ENCODE measurements at regions not wholly inside any gene's neighbourhood (a gene's known extent, or its start where the extent isn't known, plus 50 kb on each side); places are given as distances from the start of the nearest gene placed in this dataset.

DNA sequence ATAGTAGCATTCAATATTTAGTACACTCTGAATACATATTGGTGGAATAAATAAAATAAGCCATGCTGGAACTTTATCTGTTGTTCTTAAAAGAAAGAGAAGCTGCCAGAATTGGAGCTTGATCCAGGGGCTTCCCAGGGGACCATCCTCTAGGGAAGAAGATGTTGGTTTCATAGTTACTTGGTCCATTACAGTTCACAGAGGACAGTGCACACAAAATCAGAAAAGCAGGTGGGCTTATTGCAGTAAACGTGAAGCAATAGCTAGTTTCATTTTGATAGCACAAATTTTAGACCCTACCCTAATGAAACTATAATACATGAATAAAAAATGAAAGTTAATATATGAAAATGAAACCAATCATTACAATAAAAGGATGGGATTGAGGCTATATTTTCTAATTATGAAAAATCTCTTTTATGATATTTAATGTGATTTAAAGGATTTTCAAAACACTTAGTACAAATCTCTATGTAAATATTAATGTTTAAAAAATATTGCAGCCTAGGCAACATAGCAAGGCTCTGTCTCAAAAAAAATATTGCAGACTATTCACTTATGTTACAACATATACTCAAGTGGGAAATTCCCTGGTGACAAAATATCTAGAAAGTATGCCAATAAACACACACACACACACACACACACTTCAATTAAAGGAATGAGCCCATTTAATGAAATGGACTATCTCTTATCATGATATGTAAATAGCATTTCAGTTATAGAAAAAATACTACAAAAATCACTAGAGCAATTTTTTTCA, 227.0 kb upstream of the MARCKS start:
- no peak overlapping the region for H3K27ac ChIP-seq (ENCODE audit: low read depth, low read length)
- 48 to 73% (median 50%) methylated on average over 1 of the region's 1 CpG for WGBS, 3 donors

DNA sequence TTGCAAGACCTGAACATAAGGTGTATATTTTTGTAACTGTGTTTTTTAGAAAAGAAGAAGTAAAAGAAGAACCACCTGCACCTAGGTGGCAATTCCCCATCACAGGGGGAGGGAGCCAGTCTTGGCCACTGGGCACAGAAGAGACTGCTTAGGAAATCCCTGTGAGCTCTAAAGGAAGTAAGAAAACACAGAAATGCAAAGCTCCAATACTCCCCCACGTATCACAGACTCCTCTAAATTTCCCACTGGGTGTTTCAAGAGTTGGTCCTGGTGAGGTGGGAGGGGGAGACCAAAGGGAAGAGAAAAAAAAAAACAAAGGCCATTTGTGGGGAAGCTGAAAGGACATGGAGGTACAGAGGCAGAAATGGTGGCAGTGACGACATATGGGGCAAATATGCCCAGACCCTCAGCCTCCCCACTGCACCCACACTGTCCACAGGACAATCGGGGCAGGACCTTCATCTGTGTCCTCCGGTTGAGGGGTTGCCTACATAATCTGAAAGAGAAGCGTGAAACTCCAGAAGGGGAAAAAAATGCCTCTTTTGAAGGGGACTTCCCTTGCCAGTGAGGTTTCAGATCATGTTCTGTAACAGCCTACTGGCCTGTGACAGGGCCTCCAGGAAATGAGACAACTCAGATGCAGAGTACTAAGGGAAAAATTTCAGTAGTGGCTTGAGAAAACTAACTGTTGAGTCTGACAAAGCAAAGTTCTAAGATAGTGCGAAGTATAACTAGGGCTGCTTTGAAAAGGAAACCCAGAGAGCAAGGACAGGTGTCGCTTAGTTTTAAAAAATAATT, 226.2 kb upstream of the MARCKS start:
- no peak overlapping the region for H3K27ac ChIP-seq (ENCODE audit: low read depth, low read length)
- 46 to 79% (median 57%) methylated on average over 7 of the region's 7 CpGs for WGBS, 3 donors

GRCh38 chr6:113631666-113632065, 225.5 kb upstream of the MARCKS start:
- 61 to 79% (median 71%) methylated on average over 3 of the region's 3 CpGs for WGBS, 3 donors

GRCh38 chr6:113632220-113632864, 224.8 kb upstream of the MARCKS start:
- 11 to 24% (median 17%) methylated on average over 8 of the region's 8 CpGs for WGBS, 3 donors
- no peak overlapping the region for H3K27ac ChIP-seq (ENCODE audit: low read depth, low read length)

More at GRCh38 chr6:113631666-113632065, 225.5 kb upstream of the MARCKS start:
- H3K27ac ChIP-seq (ENCODE audit: low read depth, low read length): no peak overlapping the region

DNA sequence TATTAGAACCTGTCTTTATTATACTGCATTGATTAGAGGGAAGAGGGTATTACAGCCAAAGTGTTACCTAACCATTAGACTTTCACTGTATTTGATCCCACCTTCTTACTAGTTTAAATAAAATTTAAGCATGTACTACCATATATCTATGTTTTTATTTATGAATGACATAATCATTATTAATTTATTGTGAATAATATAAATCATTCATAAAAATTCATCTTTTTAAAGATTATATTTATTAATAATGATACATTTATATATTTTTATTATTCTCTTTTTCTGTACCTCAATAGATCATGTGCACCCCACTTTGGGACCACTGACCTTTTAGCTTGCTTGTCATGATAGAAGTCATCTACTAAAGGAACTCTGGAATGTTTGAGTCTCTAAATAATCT, 223.5 kb upstream of the MARCKS start:
- no peak overlapping the region for H3K27ac ChIP-seq (ENCODE audit: low read depth, low read length)

GRCh38 chr6:113634352-113635163, 222.6 kb upstream of the MARCKS start:
- WGBS, 3 donors: 51 to 70% (median 57%) methylated on average over 4 of the region's 4 CpGs
- no peak overlapping the region for H3K27ac ChIP-seq (ENCODE audit: low read depth, low read length)

DNA sequence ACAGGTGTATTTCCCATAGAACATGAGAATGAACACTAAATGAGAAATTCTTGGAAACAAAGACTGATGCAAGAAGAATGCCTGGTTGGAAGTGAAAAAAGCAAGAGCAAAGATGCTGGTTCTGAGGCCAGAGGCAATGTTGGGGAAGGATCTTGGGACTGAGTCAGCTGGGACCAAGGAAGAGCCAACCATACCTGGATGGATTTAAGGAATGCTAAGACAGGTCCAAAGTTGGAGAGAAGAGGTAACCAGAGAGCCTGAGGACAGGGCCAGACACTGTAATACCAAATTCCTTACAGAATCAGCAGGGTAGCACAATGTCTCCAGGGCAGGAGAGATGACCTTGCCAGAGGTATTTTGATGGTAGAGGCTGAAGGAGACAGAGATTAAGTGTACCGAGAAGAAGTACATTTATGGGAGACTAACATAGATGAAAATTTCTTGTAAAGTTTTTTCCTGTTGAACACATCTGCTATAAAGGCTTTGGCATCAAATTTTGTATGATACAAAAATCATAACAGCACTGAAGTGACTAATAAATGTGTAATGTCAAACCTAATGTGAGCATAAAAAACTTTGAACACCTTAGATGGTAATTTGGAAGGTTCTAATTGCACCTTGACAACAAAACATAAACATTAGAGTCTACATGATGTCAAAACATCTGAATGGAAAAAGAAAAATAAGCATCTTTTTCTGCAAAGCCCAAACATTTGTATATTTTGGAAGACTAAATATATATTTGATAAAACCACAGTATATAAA, 221.7 kb upstream of the MARCKS start:
- 67 to 93% (median 81%) methylated on average over 1 of the region's 1 CpG for WGBS, 3 donors
- no peak overlapping the region for H3K27ac ChIP-seq (ENCODE audit: low read depth, low read length)

- 22 to 94% (median 89%) methylated on average over 1 of the region's 1 CpG for WGBS, 3 donors
- no peak overlapping the region for H3K27ac ChIP-seq (ENCODE audit: low read depth, low read length)
Measured at GRCh38 chr6:113636357-113636824, 220.8 kb upstream of the MARCKS start.

DNA sequence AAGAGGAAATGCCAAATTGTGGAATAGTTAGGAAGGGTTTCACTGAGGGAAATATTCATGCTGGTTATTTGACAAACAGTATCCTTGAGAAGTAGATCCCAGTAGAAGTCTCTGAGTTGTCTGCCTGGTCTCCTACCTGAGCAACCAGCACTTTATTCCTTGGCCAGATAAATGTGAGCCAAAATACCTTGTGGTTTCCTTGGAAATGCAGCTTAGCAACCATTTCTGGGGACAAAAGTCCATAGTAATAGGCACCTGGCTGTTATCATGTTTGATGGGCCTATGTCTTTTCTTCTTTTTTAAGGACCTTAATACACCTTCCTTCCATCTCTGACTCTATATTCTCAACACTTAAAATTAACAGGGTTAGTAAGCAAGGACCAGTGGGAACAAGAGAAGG, 217.1 kb upstream of the MARCKS start:
- no peak overlapping the region for H3K27ac ChIP-seq (ENCODE audit: low read depth, low read length)

- H3K27ac ChIP-seq (ENCODE audit: low read depth, low read length): no peak overlapping the region
- 69 to 77% (median 77%) methylated on average over 7 of the region's 7 CpGs for WGBS, 3 donors
Measured at GRCh38 chr6:113642001-113642713, 215.0 kb upstream of the MARCKS start.

- no peak overlapping the region for H3K27ac ChIP-seq (ENCODE audit: low read depth, low read length)
- 29 to 100% (median 92%) methylated on average over 2 of the region's 2 CpGs for WGBS, 3 donors
Measured at GRCh38 chr6:113642714-113643406, 214.3 kb upstream of the MARCKS start.

DNA sequence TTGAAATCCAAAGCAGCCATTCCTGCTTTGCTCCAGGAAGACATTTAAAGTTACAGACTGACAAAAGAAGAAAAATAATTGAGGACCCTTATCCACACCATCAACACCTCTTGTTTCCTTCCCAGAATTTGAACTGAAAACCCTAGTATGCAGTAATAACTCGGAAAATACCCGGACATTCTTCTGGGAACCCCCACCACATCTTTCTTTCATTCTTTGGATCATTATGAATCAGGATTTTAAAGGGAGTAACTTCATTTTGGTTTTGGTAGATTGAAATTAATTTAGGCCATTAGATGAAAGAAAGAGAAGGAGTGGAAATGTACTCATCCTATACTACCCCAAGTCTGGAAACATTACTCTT, 213.8 kb upstream of the MARCKS start:
- 17 to 75% (median 68%) methylated on average over 2 of the region's 2 CpGs for WGBS, 3 donors
- no peak overlapping the region for H3K27ac ChIP-seq (ENCODE audit: low read depth, low read length)

- no peak overlapping the region for H3K27ac ChIP-seq (ENCODE audit: low read depth, low read length)
- WGBS, 3 donors: 83 to 93% (median 86%) methylated on average over 13 of the region's 13 CpGs
Measured at GRCh38 chr6:113644861-113645575, 212.1 kb upstream of the MARCKS start.

- H3K27ac ChIP-seq (ENCODE audit: low read depth, low read length): no peak overlapping the region
- WGBS, 3 donors: 30 to 71% (median 66%) methylated on average over 4 of the region's 4 CpGs
Measured at GRCh38 chr6:113645576-113645970, 211.6 kb upstream of the MARCKS start.

- 91 to 97% (median 95%) methylated on average over 3 of the region's 3 CpGs for WGBS, 3 donors
- H3K27ac ChIP-seq (ENCODE audit: low read depth, low read length): no peak overlapping the region
Measured at GRCh38 chr6:113645986-113646385, 211.2 kb upstream of the MARCKS start.

DNA sequence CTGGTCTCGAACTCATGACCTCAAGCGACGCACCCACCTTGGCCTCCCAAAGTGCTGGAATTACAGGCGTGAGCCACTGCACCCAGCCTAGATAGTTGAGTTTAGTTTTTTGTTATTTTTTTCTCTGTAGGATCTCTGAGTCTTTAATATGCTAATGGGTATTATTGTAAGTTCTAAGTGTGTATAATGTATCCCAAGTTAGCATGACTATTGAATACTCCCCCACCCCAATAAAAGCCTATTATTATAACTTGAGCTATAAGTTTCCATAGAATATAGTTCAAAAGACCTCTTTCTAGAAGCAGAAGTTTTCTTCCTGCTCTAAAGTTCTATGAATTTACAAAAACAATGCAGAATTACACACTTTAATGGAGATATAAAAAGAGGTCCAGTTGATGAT, 210.4 kb upstream of the MARCKS start:
- 72 to 83% (median 73%) methylated on average over 4 of the region's 4 CpGs for WGBS, 3 donors
- H3K27ac ChIP-seq (ENCODE audit: low read depth, low read length): no peak overlapping the region

Measured in adipose tissue (tissue), 3 donors.